HG03280 (cell line): ENCODE measurements at regions not wholly inside any gene's neighbourhood (a gene's known extent, or its start where the extent isn't known, plus 50 kb on each side); places are given as distances from the start of the nearest gene placed in this dataset.

Source experiments
- ATAC-seq: cut with Tn5 transposase; IDR thresholded peaks from one replicate; pipeline ENCODE4 v1.9.1; 2021; ENCODE audit warnings: mild to moderate bottlenecking, moderate library complexity; ENCODE audit not compliant: unreplicated experiment

DNA sequence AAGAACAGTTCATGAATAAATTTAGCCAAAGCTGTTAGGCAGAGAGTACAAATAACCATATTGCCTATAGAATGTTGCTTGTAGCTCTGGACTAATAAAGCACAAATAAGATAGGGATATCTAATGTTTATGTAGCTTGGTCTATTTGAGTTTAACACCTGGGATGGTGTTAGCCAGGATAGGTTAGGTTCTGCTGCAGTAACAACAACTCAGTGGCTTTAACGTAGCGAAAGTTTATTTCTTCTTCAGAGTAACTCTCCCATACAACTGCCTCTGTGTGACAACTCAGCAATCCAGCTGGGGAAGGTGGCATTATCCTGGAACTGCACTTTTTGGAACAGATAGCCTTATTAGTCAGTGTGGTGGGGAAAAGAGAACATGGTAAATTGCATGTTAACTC lies 52.2 kb upstream of the STEAP4 start:
- no peak for ATAC-seq

DNA sequence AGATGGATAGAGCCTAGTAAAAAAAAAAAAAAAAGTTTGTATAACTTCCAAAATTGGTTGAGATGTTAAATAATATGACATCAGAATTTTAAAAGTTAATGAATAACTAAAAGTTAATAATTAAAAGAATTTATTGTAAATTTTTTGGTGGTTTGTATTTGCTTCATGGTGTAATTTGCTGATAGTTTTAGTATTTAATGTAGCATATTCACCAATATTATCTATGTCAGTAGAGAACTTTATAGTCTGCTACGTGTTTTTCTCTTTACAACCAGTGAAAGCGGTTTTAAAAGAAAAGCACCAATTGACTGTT lies 51.8 kb upstream of the STEAP4 start:
- no peak for ATAC-seq

DNA sequence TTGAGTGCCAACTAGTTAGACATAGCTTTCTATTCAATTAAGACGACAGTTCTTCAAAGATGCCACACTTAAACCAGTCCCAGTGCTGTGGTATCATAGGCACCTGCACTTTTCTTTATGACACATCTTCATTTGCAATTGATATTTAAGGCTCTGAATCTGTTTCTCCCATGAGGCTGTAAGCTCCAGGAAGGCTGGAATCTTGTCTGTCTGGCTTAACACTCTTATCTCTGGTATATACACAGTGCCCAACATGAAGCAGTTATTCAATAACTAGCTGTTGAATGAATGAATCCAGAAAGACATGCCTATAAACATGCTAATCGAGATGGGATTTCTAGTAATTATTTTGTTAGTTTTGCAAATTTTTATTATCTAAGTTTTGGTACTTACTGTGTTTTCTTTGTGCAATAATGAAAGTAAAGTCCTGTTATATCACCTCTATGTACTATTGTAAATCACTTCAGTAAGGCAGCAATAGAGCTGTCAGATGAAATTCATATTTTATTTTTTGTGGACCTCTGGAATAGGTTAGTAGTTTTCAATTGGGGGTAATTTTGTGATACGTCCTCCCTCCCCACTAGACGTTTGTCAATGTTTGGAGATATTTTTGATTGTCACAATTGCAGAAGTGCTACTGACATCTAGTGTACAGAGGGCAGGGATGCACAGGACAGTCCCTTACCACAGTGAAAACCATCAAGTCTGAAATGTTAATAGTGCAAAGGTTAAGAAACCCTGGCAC lies 51.3 kb upstream of the STEAP4 start:
- peak; percentile 69 for ATAC-seq

DNA sequence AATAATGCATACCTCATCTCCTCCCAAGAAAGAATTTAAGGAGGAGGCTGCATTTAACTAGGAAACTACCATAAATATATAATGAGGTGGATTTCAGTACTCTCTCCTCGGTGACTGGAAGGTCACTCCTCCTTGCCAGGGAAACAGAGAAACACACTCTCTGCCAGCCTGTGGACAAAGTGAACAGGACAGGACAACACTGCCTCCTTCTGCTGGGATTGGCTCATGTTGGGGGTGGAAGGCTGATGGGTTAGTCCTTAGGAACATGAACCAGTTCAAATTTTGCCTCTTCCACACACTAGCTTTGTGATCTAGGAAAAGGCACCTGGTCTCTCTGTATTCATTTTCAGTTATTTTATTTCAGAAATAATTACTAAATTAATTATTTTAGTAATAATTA lies 50.6 kb upstream of the STEAP4 start:
- ATAC-seq = no peak
